SJCRH30 (cell line): ENCODE measurements at regions not wholly inside any gene's neighbourhood (a gene's known extent, or its start where the extent isn't known, plus 50 kb on each side); places are given as distances from the start of the nearest gene placed in this dataset.

Experiments
- DNase-seq, 2 experiments: peaks; one replicate each; pipeline ENCODE4 v3.0.0-alpha.2; 2015 to 2020
- H3K27ac ChIP-seq: fragments of 250-450 bp; sonication (Bioruptor Pico); 2 replicates; pipeline ENCODE4 v1.5.1; 2020; ENCODE audit warnings: mild to moderate bottlenecking, moderate library complexity
- H3K27me3 ChIP-seq: fragments of 250-450 bp; sonication (Bioruptor Pico); 2 replicates; pipeline ENCODE4 v1.5.1; 2020; ENCODE audit warnings: mild to moderate bottlenecking, moderate library complexity
- H3K36me3 ChIP-seq: fragments of 250-450 bp; sonication (Bioruptor Pico); 2 replicates; pipeline ENCODE4 v1.5.1; 2020; ENCODE audit warnings: mild to moderate bottlenecking, moderate library complexity
- H3K4me1 ChIP-seq: fragments of 250-450 bp; sonication (Bioruptor Pico); 2 replicates; pipeline ENCODE4 v1.5.1; 2020; ENCODE audit warnings: mild to moderate bottlenecking, moderate library complexity
- H3K4me3 ChIP-seq: fragments of 250-450 bp; sonication (Bioruptor Pico); 2 replicates; pipeline ENCODE4 v1.5.1; 2020; ENCODE audit warnings: mild to moderate bottlenecking, moderate library complexity
- H3K9me3 ChIP-seq: fragments of 250-450 bp; sonication (Bioruptor Pico); replicated peaks from 2 replicates; pipeline ENCODE4 v1.5.1; 2020; ENCODE audit warnings: mild to moderate bottlenecking, moderate library complexity

- Histone ChIP-seq H3K36me3 (no peaks in the 10 kb centered on the region), H3K4me1 (no peaks in the 10 kb centered on the region), H3K27ac (no peak overlapping the region), H3K4me3 (no peak overlapping the region), H3K9me3 (no peaks in the 10 kb centered on the region), H3K27me3 (no peaks in the 10 kb centered on the region)
- no peak for DNase-seq
These were observed 180.1 kb downstream of the DHX15 start for GRCh38 chr4:24404281-24404680.

GRCh38 chr4:24403265-24403664 lies 181.1 kb downstream of the DHX15 start:
- Histone ChIP-seq H3K4me3 (no peak overlapping the region), H3K4me1 (no peaks in the 10 kb centered on the region), H3K27me3 (no peaks in the 10 kb centered on the region), H3K27ac (no peak overlapping the region), H3K9me3 (no peaks in the 10 kb centered on the region), H3K36me3 (no peaks in the 10 kb centered on the region)
- DNase-seq, result no peak

GRCh38 chr4:24400537-24400936 lies 183.8 kb downstream of the DHX15 start:
- no peak overlapping the region for H3K27ac ChIP-seq
- no peaks in the 10 kb centered on the region for H3K4me1 ChIP-seq
- H3K36me3 ChIP-seq, result no peaks in the 10 kb centered on the region
- no peaks in the 10 kb centered on the region for H3K9me3 ChIP-seq
- no peak overlapping the region for H3K4me3 ChIP-seq
- no peak for DNase-seq
- H3K27me3 ChIP-seq, result no peaks in the 10 kb centered on the region

GRCh38 chr4:24396988-24397387 lies 187.4 kb downstream of the DHX15 start:
- Histone ChIP-seq H3K4me3 (no peak overlapping the region), H3K36me3 (no peaks in the 10 kb centered on the region), H3K4me1 (no peaks in the 10 kb centered on the region), H3K27me3 (no peaks in the 10 kb centered on the region), H3K9me3 (no peaks in the 10 kb centered on the region), H3K27ac (no peak overlapping the region)
- DNase-seq, result no peak

- no peak overlapping the region for H3K4me3 ChIP-seq
- no peaks in the 10 kb centered on the region for H3K36me3 ChIP-seq
- DNase-seq, result no peak
- H3K9me3 ChIP-seq, result no peaks in the 10 kb centered on the region
- no peaks in the 10 kb centered on the region for H3K4me1 ChIP-seq
- H3K27ac ChIP-seq, result no peak overlapping the region
- no peaks in the 10 kb centered on the region for H3K27me3 ChIP-seq
These were observed 188.4 kb downstream of the DHX15 start for GRCh38 chr4:24395937-24396336.

- no peak for DNase-seq
These were observed 190.3 kb downstream of the DHX15 start for GRCh38 chr4:24394041-24394440.

GRCh38 chr4:24392613-24393012 lies 191.7 kb downstream of the DHX15 start:
- DNase-seq, result no peak
- H3K9me3 ChIP-seq, result no peaks in the 10 kb centered on the region
- no peak overlapping the region for H3K4me3 ChIP-seq
- H3K27me3 ChIP-seq, result no peaks in the 10 kb centered on the region
- H3K4me1 ChIP-seq, result no peaks in the 10 kb centered on the region
- H3K27ac ChIP-seq, result no peak overlapping the region
- no peaks in the 10 kb centered on the region for H3K36me3 ChIP-seq

More at GRCh38 chr4:24394041-24394440, 190.3 kb downstream of the DHX15 start:
- Histone ChIP-seq H3K4me3 (no peak overlapping the region), H3K9me3 (no peaks in the 10 kb centered on the region), H3K27ac (no peak overlapping the region), H3K4me1 (no peaks in the 10 kb centered on the region), H3K27me3 (no peaks in the 10 kb centered on the region), H3K36me3 (no peaks in the 10 kb centered on the region)

GRCh38 chr4:24382381-24382780 lies 202.0 kb downstream of the DHX15 start:
- Histone ChIP-seq H3K4me1 (no peaks in the 10 kb centered on the region), H3K4me3 (no peak overlapping the region), H3K27ac (no peak overlapping the region), H3K27me3 (peaks cover 3% of the 10 kb centered on the region; the same call in 1 of the 2 replicates), H3K9me3 (no peaks in the 10 kb centered on the region), H3K36me3 (no peaks in the 10 kb centered on the region)
- no peak for DNase-seq

GRCh38 chr4:24380957-24381665 lies 203.2 kb downstream of the DHX15 start:
- no peaks in the 10 kb centered on the region for H3K36me3 ChIP-seq
- no peak for DNase-seq
- no peak overlapping the region for H3K4me3 ChIP-seq
- no peak overlapping the region for H3K27ac ChIP-seq
- H3K4me1 ChIP-seq, result no peaks in the 10 kb centered on the region
- H3K27me3 ChIP-seq, result peaks cover 3% of the 10 kb centered on the region; the same call in 1 of the 2 replicates
- no peaks in the 10 kb centered on the region for H3K9me3 ChIP-seq

- peaks cover 2% of the 10 kb centered on the region; the same call in 1 of the 2 replicates for H3K27me3 ChIP-seq
- H3K27ac ChIP-seq, result no peak overlapping the region
- no peak overlapping the region for H3K4me3 ChIP-seq
- no peak for DNase-seq
- no peaks in the 10 kb centered on the region for H3K9me3 ChIP-seq
- no peaks in the 10 kb centered on the region for H3K4me1 ChIP-seq
- H3K36me3 ChIP-seq, result no peaks in the 10 kb centered on the region
These were observed 210.7 kb downstream of the DHX15 start for GRCh38 chr4:24373704-24374103.

- H3K27me3 ChIP-seq, result no peaks in the 10 kb centered on the region
- no peaks in the 10 kb centered on the region for H3K4me1 ChIP-seq
These were observed 211.5 kb downstream of the DHX15 start for GRCh38 chr4:24372881-24373280.

GRCh38 chr4:24372341-24372740 lies 212.0 kb downstream of the DHX15 start:
- Histone ChIP-seq H3K4me1 (no peaks in the 10 kb centered on the region), H3K27ac (no peak overlapping the region), H3K27me3 (no peaks in the 10 kb centered on the region), H3K36me3 (no peaks in the 10 kb centered on the region), H3K9me3 (no peaks in the 10 kb centered on the region), H3K4me3 (no peak overlapping the region)
- DNase-seq, result no peak

More at GRCh38 chr4:24372881-24373280, 211.5 kb downstream of the DHX15 start:
- DNase-seq, result no peak
- Histone ChIP-seq H3K9me3 (no peaks in the 10 kb centered on the region), H3K27ac (no peak overlapping the region), H3K36me3 (no peaks in the 10 kb centered on the region), H3K4me3 (no peak overlapping the region)

GRCh38 chr4:24370421-24370820 lies 213.9 kb downstream of the DHX15 start:
- no peak overlapping the region for H3K27ac ChIP-seq
- H3K27me3 ChIP-seq, result no peaks in the 10 kb centered on the region
- no peaks in the 10 kb centered on the region for H3K4me1 ChIP-seq
- H3K9me3 ChIP-seq, result no peaks in the 10 kb centered on the region
- no peak overlapping the region for H3K4me3 ChIP-seq
- H3K36me3 ChIP-seq, result no peaks in the 10 kb centered on the region
- no peak for DNase-seq

- H3K4me1 ChIP-seq, result no peaks in the 10 kb centered on the region
- no peak for DNase-seq
- H3K27ac ChIP-seq, result no peak overlapping the region
- no peaks in the 10 kb centered on the region for H3K36me3 ChIP-seq
- no peaks in the 10 kb centered on the region for H3K27me3 ChIP-seq
- H3K9me3 ChIP-seq, result no peaks in the 10 kb centered on the region
- H3K4me3 ChIP-seq, result no peak overlapping the region
These were observed 214.8 kb downstream of the DHX15 start for GRCh38 chr4:24369507-24370029.

GRCh38 chr4:24368801-24369200 lies 215.6 kb downstream of the DHX15 start:
- H3K9me3 ChIP-seq, result no peaks in the 10 kb centered on the region
- H3K4me3 ChIP-seq, result no peak overlapping the region
- no peak overlapping the region for H3K27ac ChIP-seq
- no peaks in the 10 kb centered on the region for H3K36me3 ChIP-seq
- DNase-seq, result no peak
- H3K4me1 ChIP-seq, result no peaks in the 10 kb centered on the region
- H3K27me3 ChIP-seq, result no peaks in the 10 kb centered on the region

- no peak for DNase-seq
- no peaks in the 10 kb centered on the region for H3K9me3 ChIP-seq
- H3K27ac ChIP-seq, result no peak overlapping the region
These were observed 219.5 kb downstream of the DHX15 start for GRCh38 chr4:24364852-24365251.

More at GRCh38 chr4:24364852-24365251, 219.5 kb downstream of the DHX15 start:
- Histone ChIP-seq H3K4me3 (no peak overlapping the region), H3K36me3 (no peaks in the 10 kb centered on the region), H3K27me3 (peaks cover 16% of the 10 kb centered on the region), H3K4me1 (no peaks in the 10 kb centered on the region)
